Retinal pigment epithelial cell (primary cell): ENCODE measurements at regions not wholly inside any gene's neighbourhood (a gene's known extent, or its start where the extent isn't known, plus 50 kb on each side); places are given as distances from the start of the nearest gene placed in this dataset.
A peak's percentile ranks its signal among the peaks of the same experiment; 100 is the strongest.

ENCODE experiments used
- DNase-seq: peaks from one replicate; pipeline ENCODE4 v3.0.0-alpha.2; 2010; ENCODE audit warnings: low read depth
- H3K4me3 ChIP-seq: 2 replicates; pipeline ENCODE4 v1.5.1; 2011; ENCODE audit warnings: mild to moderate bottlenecking, low read length, control low read depth, moderate library complexity
- TF ChIP-seq, protein P1 (sequence below): conservative IDR thresholded peaks from 2 replicates; pipeline ENCODE4 v1.5.1; 2011; ENCODE audit warnings: low read depth, low read length, control low read depth, inconsistent platforms

DNA sequence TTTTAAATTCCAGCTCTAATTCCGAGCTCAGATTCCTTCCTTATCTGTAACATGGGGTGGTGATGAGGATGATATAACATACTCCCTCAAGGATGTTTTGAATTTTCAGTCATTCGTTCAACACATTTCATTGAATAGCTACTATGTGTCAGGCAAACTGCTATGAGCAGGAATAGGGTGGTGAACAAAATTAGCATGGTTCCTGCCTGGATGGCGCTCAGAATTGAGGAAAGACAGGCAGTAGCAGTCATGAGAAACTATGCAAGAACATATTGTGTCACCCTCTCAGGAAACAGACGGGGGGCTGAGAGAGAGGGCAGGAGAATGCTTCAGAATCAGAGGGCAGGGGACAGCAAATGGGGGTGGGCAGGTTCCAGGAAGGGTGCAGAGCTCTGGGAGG lies 265.2 kb downstream of the NSG2 start:
- no peak overlapping the region for H3K4me3 ChIP-seq
- DNase-seq, result no peak
- TF ChIP-seq, protein P1, sequence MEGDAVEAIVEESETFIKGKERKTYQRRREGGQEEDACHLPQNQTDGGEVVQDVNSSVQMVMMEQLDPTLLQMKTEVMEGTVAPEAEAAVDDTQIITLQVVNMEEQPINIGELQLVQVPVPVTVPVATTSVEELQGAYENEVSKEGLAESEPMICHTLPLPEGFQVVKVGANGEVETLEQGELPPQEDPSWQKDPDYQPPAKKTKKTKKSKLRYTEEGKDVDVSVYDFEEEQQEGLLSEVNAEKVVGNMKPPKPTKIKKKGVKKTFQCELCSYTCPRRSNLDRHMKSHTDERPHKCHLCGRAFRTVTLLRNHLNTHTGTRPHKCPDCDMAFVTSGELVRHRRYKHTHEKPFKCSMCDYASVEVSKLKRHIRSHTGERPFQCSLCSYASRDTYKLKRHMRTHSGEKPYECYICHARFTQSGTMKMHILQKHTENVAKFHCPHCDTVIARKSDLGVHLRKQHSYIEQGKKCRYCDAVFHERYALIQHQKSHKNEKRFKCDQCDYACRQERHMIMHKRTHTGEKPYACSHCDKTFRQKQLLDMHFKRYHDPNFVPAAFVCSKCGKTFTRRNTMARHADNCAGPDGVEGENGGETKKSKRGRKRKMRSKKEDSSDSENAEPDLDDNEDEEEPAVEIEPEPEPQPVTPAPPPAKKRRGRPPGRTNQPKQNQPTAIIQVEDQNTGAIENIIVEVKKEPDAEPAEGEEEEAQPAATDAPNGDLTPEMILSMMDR, result no peak

DNA sequence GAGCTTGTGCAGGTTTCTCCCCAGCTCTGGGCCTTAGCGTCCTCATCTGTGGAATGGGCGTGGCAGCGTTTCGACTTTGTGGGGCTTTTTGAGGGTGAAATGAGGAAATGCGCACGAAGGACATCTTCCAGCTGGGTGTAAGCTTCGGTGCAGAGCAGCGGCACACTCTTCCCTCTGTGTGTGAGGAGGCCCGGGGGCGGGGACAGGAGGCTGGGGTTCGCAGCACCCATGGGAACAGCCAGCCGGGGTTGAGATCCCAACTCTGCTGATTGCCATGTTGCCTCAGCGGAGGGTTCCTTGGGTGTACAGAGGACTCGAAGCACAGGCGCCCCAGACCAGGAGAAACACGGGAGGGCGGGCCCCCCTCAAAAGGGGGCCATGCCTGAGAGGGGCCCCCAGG lies 265.6 kb downstream of the NSG2 start:
- H3K4me3 ChIP-seq, result no peak overlapping the region
- no peak for DNase-seq
- TF ChIP-seq, protein P1, result no peak

DNA sequence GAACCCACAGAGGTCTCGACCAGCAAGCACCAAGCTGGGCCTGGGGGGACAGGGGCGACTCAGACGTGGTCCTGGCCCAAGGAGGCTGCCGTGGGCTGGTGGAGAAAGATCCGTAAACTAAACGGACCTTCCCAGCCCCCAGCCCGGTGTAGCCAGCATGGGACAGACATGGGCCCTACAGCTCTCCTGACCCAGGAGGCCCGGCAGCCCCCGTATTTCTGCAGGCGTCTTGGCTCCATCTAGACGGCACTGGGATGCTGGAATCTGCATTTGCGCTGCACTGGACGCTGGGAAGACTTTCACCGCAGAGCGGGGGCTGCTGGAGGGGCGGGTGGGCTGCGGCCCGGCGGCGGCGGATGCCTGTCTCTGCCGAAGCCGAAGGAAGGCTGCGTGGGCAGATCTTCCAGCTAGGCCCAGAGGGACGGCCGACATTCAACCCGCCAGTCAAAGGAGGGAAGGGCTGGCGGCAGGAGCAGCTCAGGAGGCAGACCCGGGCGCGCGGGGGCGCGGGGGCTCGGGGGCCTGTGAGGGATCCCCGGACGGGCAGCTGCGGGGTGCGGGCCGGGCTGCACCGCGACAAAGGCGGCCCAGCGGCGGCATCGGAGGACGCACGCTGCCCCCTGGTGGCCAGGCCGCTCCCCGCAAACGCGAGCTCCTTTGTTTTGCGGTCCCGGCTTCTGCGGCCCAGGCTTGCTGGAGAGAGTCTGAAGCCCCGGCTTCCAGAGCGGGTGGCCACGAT lies 266.2 kb downstream of the NSG2 start:
- H3K4me3 ChIP-seq, result peak overlapping the region; percentile 32
- DNase-seq, result no peak
- TF ChIP-seq, protein P1, result peak; percentile 73

DNA sequence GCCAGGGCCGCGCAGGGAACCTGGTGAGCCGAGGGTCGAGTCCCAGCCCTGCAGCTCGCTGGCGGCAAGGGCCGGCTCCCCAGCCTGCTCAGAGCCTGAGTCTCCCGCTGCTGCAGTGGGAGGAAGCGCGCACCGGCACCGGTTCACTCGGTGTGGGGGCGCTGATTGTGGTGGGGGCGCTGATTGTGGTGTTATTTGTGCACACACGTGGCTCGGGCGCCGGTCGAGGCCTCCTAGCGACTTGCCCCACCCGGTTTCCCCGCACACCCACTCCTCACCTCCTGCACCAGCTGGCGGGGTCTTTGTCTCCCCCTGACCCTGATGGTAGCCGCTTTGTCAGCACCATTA lies 266.7 kb downstream of the NSG2 start:
- TF ChIP-seq, protein P1, result no peak

DNA sequence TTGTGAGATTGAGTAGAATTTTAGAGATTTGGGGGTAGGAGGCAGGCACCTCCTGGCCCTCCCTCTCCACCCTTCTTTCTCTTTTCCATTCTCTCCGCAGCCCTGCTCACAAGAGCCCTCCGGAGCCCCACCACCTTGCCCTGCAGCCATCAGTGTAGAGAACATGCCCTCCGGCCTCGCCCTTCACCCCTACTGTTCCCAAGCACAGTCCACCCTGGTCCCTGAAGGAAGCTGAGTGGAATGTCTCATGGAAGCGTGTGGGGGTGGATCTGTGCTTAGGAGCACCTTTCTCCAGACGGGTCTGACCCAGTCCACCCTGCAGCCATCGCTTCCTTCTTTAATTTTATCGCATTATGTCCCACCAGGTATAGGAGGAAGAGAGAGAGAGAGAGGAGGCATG lies 267.1 kb downstream of the NSG2 start:
- no peak for DNase-seq
- TF ChIP-seq, protein P1, result no peak
- H3K4me3 ChIP-seq, result no peak overlapping the region

More for the DNA sequence above, 266.7 kb downstream of the NSG2 start:
- DNase-seq, result no peak
- H3K4me3 ChIP-seq, result no peak overlapping the region

DNA sequence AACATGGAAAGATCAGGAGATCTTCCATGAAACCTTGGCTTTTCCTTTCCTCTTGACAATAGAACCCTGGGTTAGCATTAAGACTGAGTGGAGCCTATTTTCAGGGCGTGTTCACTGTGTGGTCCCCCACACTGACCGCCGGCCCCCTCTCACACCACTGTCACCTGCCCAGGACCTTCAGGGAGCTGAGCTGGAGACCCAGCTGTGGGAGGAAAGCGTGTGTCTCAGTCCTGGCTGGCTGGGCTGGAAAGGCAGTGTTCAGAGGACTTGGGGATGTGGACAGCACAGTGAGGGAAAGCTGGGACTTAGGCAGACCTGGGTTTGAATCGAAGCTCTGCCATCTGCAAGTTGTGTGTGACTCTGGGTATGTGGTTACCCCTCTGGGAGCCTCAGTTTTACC lies 268.1 kb downstream of the NSG2 start:
- DNase-seq, result no peak
- no peak overlapping the region for H3K4me3 ChIP-seq
- TF ChIP-seq, protein P1, result no peak

DNA sequence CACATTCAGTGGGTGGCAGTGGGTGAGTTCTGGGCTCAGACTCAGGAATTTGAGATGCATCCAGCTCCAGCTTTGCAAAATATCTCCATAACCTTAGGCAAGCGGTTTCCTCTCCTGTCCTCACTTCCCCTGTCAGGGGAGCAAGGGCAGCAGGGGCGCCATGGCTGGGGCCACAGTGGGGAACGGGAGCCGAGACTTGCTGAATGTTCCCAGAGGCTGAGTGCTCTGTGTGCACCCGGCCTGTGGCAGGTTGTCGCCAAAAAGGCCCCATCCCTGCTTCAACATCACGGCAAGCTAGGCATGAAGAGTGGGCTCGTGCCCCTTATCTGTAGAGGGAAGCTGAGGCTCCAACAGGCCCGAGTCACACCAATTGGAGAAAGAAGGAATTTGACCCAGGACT lies 268.8 kb downstream of the NSG2 start:
- TF ChIP-seq, protein P1, result no peak
- no peak for DNase-seq
- H3K4me3 ChIP-seq, result no peak overlapping the region
